Suprapubic skin (tissue), 3 donors: ENCODE measurements at regions not wholly inside any gene's neighbourhood (a gene's known extent, or its start where the extent isn't known, plus 50 kb on each side); places are given as distances from the start of the nearest gene placed in this dataset.

Experiments
- CTCF ChIP-seq, 2 donors: fragments of 200-600 bp in 1 of 2; fragments of 450-650 bp in 1 of 2; sonication (generic) in 1 of 2; IDR thresholded peaks; one replicate each; pipeline ENCODE4 v1.5.1; 2016 to 2019; ENCODE audit warnings: antibody characterized with exemption in 2 of 2, mild to moderate bottlenecking in 1 of 2, moderate library complexity in 1 of 2
- POLR2A ChIP-seq, 2 donors: fragments of 450-650 bp; IDR thresholded peaks; one replicate each; pipeline ENCODE4 v1.6.1; 2017; ENCODE audit warnings: antibody characterized with exemption in 2 of 2, mild to moderate bottlenecking in 2 of 2, moderate library complexity in 2 of 2

- TF ChIP-seq CTCF (IDR thresholded peaks at IDR 0.05), result no peak
- TF ChIP-seq POLR2A (IDR thresholded peaks at IDR 0.05), result no peak
Measured at GRCh38 chr16:27618606-27619327, 68.8 kb downstream of the KATNIP start.
